ENCODE measurements at regions not wholly inside any gene's neighbourhood (a gene's known extent, or its start where the extent isn't known, plus 50 kb on each side); places are given as distances from the start of the nearest gene placed in this dataset.

GRCh38 chr2:14773696-14774095, 141.2 kb downstream of the LRATD1 start:
- no peak for DNase-seq (ENCODE audit: low spot score)
- Mint-ChIP-seq H3K4me1 (ENCODE audit: unreplicated experiment) (no peaks in the 10 kb centered on the region), H3K27me3 (ENCODE audit: unreplicated experiment) (peaks cover 3% of the 10 kb centered on the region), H3K9me3 (ENCODE audit: unreplicated experiment) (no peaks in the 10 kb centered on the region), H3K4me3 (ENCODE audit: unreplicated experiment) (no peak overlapping the region), H3K36me3 (ENCODE audit: low read depth, unreplicated experiment) (no peaks in the 10 kb centered on the region), H3K27ac (ENCODE audit: unreplicated experiment) (no peak overlapping the region)
- TF ChIP-seq CTCF (IDR thresholded peaks at IDR 0.05; ENCODE audit: unreplicated experiment) = no peak

GRCh38 chr2:14774436-14774968, 142.0 kb downstream of the LRATD1 start:
- Mint-ChIP-seq H3K4me1 (ENCODE audit: unreplicated experiment) (no peaks in the 10 kb centered on the region), H3K27ac (ENCODE audit: unreplicated experiment) (no peak overlapping the region), H3K36me3 (ENCODE audit: low read depth, unreplicated experiment) (no peaks in the 10 kb centered on the region), H3K27me3 (ENCODE audit: unreplicated experiment) (peaks cover 3% of the 10 kb centered on the region), H3K4me3 (ENCODE audit: unreplicated experiment) (no peak overlapping the region), H3K9me3 (ENCODE audit: unreplicated experiment) (no peaks in the 10 kb centered on the region)
- TF ChIP-seq CTCF (IDR thresholded peaks at IDR 0.05; ENCODE audit: unreplicated experiment) = no peak
- no peak for DNase-seq (ENCODE audit: low spot score)

- peaks cover 3% of the 10 kb centered on the region for H3K27me3 Mint-ChIP-seq (ENCODE audit: unreplicated experiment)
- no peak for DNase-seq (ENCODE audit: low spot score)
- H3K4me1 Mint-ChIP-seq (ENCODE audit: unreplicated experiment) = no peaks in the 10 kb centered on the region
- H3K27ac Mint-ChIP-seq (ENCODE audit: unreplicated experiment) = no peak overlapping the region
- TF ChIP-seq CTCF (IDR thresholded peaks at IDR 0.05; ENCODE audit: unreplicated experiment) = no peak
- H3K4me3 Mint-ChIP-seq (ENCODE audit: unreplicated experiment) = no peak overlapping the region
- H3K36me3 Mint-ChIP-seq (ENCODE audit: low read depth, unreplicated experiment) = no peaks in the 10 kb centered on the region
- H3K9me3 Mint-ChIP-seq (ENCODE audit: unreplicated experiment) = no peaks in the 10 kb centered on the region
Measured at GRCh38 chr2:14776216-14776615, 143.7 kb downstream of the LRATD1 start.

- TF ChIP-seq CTCF (IDR thresholded peaks at IDR 0.05; ENCODE audit: unreplicated experiment) = no peak
- H3K27ac Mint-ChIP-seq (ENCODE audit: unreplicated experiment) = no peak overlapping the region
- peaks cover 3% of the 10 kb centered on the region for H3K27me3 Mint-ChIP-seq (ENCODE audit: unreplicated experiment)
- no peaks in the 10 kb centered on the region for H3K9me3 Mint-ChIP-seq (ENCODE audit: unreplicated experiment)
- no peak for DNase-seq (ENCODE audit: low spot score)
- no peaks in the 10 kb centered on the region for H3K36me3 Mint-ChIP-seq (ENCODE audit: low read depth, unreplicated experiment)
- H3K4me3 Mint-ChIP-seq (ENCODE audit: unreplicated experiment) = no peak overlapping the region
- H3K4me1 Mint-ChIP-seq (ENCODE audit: unreplicated experiment) = no peaks in the 10 kb centered on the region
Measured at GRCh38 chr2:14778015-14778414, 145.5 kb downstream of the LRATD1 start.

GRCh38 chr2:14779252-14779651, 146.7 kb downstream of the LRATD1 start:
- Mint-ChIP-seq H3K27ac (ENCODE audit: unreplicated experiment) (no peak overlapping the region), H3K4me3 (ENCODE audit: unreplicated experiment) (no peak overlapping the region), H3K36me3 (ENCODE audit: low read depth, unreplicated experiment) (no peaks in the 10 kb centered on the region), H3K4me1 (ENCODE audit: unreplicated experiment) (no peaks in the 10 kb centered on the region), H3K9me3 (ENCODE audit: unreplicated experiment) (no peaks in the 10 kb centered on the region), H3K27me3 (ENCODE audit: unreplicated experiment) (peaks cover 3% of the 10 kb centered on the region)
- no peak for DNase-seq (ENCODE audit: low spot score)
- no peak for TF ChIP-seq CTCF (IDR thresholded peaks at IDR 0.05; ENCODE audit: unreplicated experiment)

Data from endothelial cell (in vitro differentiated cells).